K562 (cell line): ENCODE measurements at regions not wholly inside any gene's neighbourhood (a gene's known extent, or its start where the extent isn't known, plus 50 kb on each side); places are given as distances from the start of the nearest gene placed in this dataset.

Experiments
- ATAC-seq: fragments of 200-7000 bp; cut with Tn5 transposase; 3 replicates; pipeline ENCODE4 v1.9.1; 2020; ENCODE audit warnings: moderate library complexity
- BruUV-seq: library from RNA; stranded (reverse); fragments of 400-500 nt; replicated peaks from 2 replicates; lab custom pipeline; 2021; lab: Mats Ljungman, UMichigan
- CTCF ChIA-PET: fragments of 300-600 bp; formaldehyde crosslinking; extraction: SDS; loops from one replicate; lab custom pipeline; 2021; ENCODE audit warnings: low intra/inter-chr PET ratio; lab: Yijun Ruan, JAX
- POLR2A ChIA-PET: fragments of 300-600, 350-650 bp; sonication (Branson Sonifier 250); formaldehyde crosslinking; extraction: SDS; loops from one replicate; lab custom pipeline; 2021; ENCODE audit warnings: antibody characterized with exemption, inconsistent platforms; lab: Yijun Ruan, JAX
- DNase-seq, 4 experiments: peaks; one replicate each; pipeline versions ENCODE4 v3.0.0 to v3.0.0-alpha.2; 2011 to 2018; ENCODE audit warnings: low spot score in 3 of 4, mixed read lengths in 3 of 4; ENCODE audit errors: extremely low read depth in 1 of 4
- FAIRE-seq: peaks from 2 replicates; lab custom pipeline; 2011; peaks lifted over from hg19 to GRCh38; lab: Jason Lieb, UNC
- H2AFZ ChIP-seq: 2 replicates; pipeline ENCODE4 v1.6.0; 2011; ENCODE audit warnings: low read depth, low read length, control low read depth, inconsistent platforms
- H3K27ac ChIP-seq: fragments of 200-600 bp; 3 replicates; pipeline ENCODE4 v1.8.0; 2011; ENCODE audit warnings: low read depth, mild to moderate bottlenecking, control low read depth, inconsistent platforms, low read length, moderate library complexity, mixed read lengths; ENCODE audit errors: extremely low read depth
- H3K27me3 ChIP-seq, 2 experiments: fragments of 300-600 bp in 1 of 2; 2 replicates in 1 of 2; 3 replicates in 1 of 2; pipeline versions ENCODE4 v1.6.0 to v1.8.0; 2011; ENCODE audit warnings: inconsistent platforms in 2 of 2, low read length in 2 of 2, mild to moderate bottlenecking in 1 of 2, mixed read lengths in 1 of 2, moderate library complexity in 1 of 2; ENCODE audit not compliant: control insufficient read depth in 2 of 2, insufficient read depth in 2 of 2
- H3K36me3 ChIP-seq: fragments of 300-600 bp; 3 replicates; pipeline ENCODE4 v1.8.0; 2011; ENCODE audit warnings: mild to moderate bottlenecking, low read length, inconsistent platforms; ENCODE audit not compliant: control insufficient read depth, insufficient read depth
- H3K4me1 ChIP-seq, 2 experiments: fragments of 200-600 bp in 1 of 2; replicated peaks in 1 of 2; 2 replicates in 1 of 2; 3 replicates in 1 of 2; pipeline versions ENCODE4 v1.5.1 to v1.8.0; 2011; ENCODE audit warnings: inconsistent platforms in 2 of 2, low read length in 2 of 2, mild to moderate bottlenecking in 1 of 2, mixed read lengths in 1 of 2, moderate library complexity in 1 of 2; ENCODE audit not compliant: control insufficient read depth in 2 of 2, insufficient read depth in 2 of 2
- H3K4me2 ChIP-seq: 2 replicates; pipeline ENCODE4 v1.6.1; 2011; ENCODE audit warnings: low read length, control low read depth, inconsistent platforms, mixed read lengths; ENCODE audit not compliant: insufficient read depth
- H3K4me3 ChIP-seq: fragments of 200-600 bp; sonication (generic), shearing (Covaris generic); 2 replicates; pipeline ENCODE4 v1.5.1; 2016; ENCODE audit warnings: control low read depth, inconsistent platforms
- H3K79me2 ChIP-seq: fragments of 200-600 bp; 3 replicates; pipeline ENCODE4 v1.8.0; 2011; ENCODE audit warnings: low read length, inconsistent platforms; ENCODE audit not compliant: control insufficient read depth, insufficient read depth
- H3K9ac ChIP-seq, 2 experiments: 2 replicates each; pipeline versions ENCODE4 v1.6.0 to v1.6.1; 2011; ENCODE audit warnings: low read depth in 2 of 2, low read length in 2 of 2, control low read depth in 1 of 2, inconsistent platforms in 1 of 2, mild to moderate bottlenecking in 1 of 2, mixed read lengths in 1 of 2; ENCODE audit not compliant: insufficient read depth in 1 of 2
- H3K9me1 ChIP-seq: one replicate; pipeline ENCODE4 v1.6.0; 2011; ENCODE audit warnings: inconsistent platforms, mild to moderate bottlenecking, low read length, moderate library complexity; ENCODE audit not compliant: control insufficient read depth, insufficient read depth
- H3K9me3 ChIP-seq: replicated peaks from 2 replicates; pipeline ENCODE4 v1.5.1; 2011; ENCODE audit warnings: low read depth, low read length, inconsistent platforms; ENCODE audit not compliant: control insufficient read depth, insufficient read depth
- H4K20me1 ChIP-seq: replicated peaks from 2 replicates; pipeline ENCODE4 v1.6.1; 2011; ENCODE audit warnings: low read length, inconsistent platforms, mixed read lengths; ENCODE audit not compliant: control insufficient read depth, insufficient read depth
- BRD9 ChIP-seq: fragments of 450-650 bp; IDR thresholded peaks from 2 replicates; pipeline ENCODE4 v1.6.1; 2018; ENCODE audit warnings: low read depth; ENCODE audit not compliant: partially characterized antibody
- EZH2 ChIP-seq: IDR thresholded peaks from 2 replicates; pipeline ENCODE4 v1.6.1; 2012; ENCODE audit warnings: low read depth, mild to moderate bottlenecking, inconsistent platforms, low read length, borderline replicate concordance
- HDAC1 ChIP-seq, 2 experiments: fragments of 450-650 bp; IDR thresholded peaks; 2 replicates each; pipeline ENCODE4 v1.6.1; 2016 to 2017; ENCODE audit warnings: inconsistent platforms in 1 of 2, mild to moderate bottlenecking in 1 of 2, moderate library complexity in 1 of 2
- ILK ChIP-seq: fragments of 450-650 bp; IDR thresholded peaks from 2 replicates; pipeline ENCODE4 v1.6.1; 2016; ENCODE audit warnings: missing genetic modification characterization, low read depth, mild to moderate bottlenecking, missing compliant biosample characterization, moderate library complexity, borderline replicate concordance
- MAFF ChIP-seq: IDR thresholded peaks from 2 replicates; pipeline ENCODE4 v1.6.1; 2012; ENCODE audit warnings: low read length, improper control_type of control experiment
- NBN ChIP-seq: fragments of 450-650 bp; IDR thresholded peaks from 2 replicates; pipeline ENCODE4 v1.6.1; 2016; ENCODE audit warnings: low read depth, mild to moderate bottlenecking
- ZBTB49 ChIP-seq: sonication (generic); formaldehyde crosslinking; IDR thresholded peaks from 2 replicates; pipeline ENCODE4 v1.8.0; 2022; ENCODE audit warnings: missing genetic modification reagents, mild to moderate bottlenecking, borderline replicate concordance
- ZNF133 ChIP-seq: fragments of 250-450 bp; sonication (Bioruptor Pico); IDR thresholded peaks from 2 replicates; pipeline ENCODE4 v1.4.0; 2020; ENCODE audit warnings: mild to moderate bottlenecking
- in situ Hi-C: fragments of 300-500 bp; cut with MboI; formaldehyde crosslinking; loops from 4 replicates; pipeline ENCODE4 v1.15.0; 2018; ENCODE audit warnings: inconsistent platforms, mixed read lengths
- intact Hi-C: fragments of 100-400 bp; cut with micrococcal nuclease; formaldehyde crosslinking; loops from 2 replicates; pipeline ENCODE4 v1.14.2; 2022
- TF ChIP-seq, protein P1 (sequence below): fragments of 150-350 bp; IDR thresholded peaks from 2 replicates; pipeline ENCODE4 v1.6.1; 2014; ENCODE audit warnings: low read depth, mild to moderate bottlenecking, low read length, borderline replicate concordance

GRCh38 chr7:106384373-106384772 is 99.6 kb upstream of the NAMPT start:
- FAIRE-seq: no peak
- CTCF ChIA-PET: no interaction called here
- intact Hi-C loops: no loop called here

More at GRCh38 chr7:106384373-106384772, 99.6 kb upstream of the NAMPT start:
- H3K79me2 ChIP-seq: no peaks in the 10 kb centered on the region
- POLR2A ChIA-PET: interaction anchor here (0.9 to 1.4 kb wide), 3 partner anchors 15 to 99 kb away, joined by 3 to 5 read pairs (median 4); no protein-coding TSS in a partner anchor
- peaks cover 0 to 13% of the 10 kb centered on the region in 2 experiments; a peak in 2 of 5 replicates for H3K4me1 ChIP-seq
- H3K4me2 ChIP-seq: no peak overlapping the region
- in situ Hi-C loops: no loop called here
- H3K4me3 ChIP-seq: no peak overlapping the region
- no peaks in the 10 kb centered on the region for H3K9me3 ChIP-seq
- H3K27ac ChIP-seq: no peak overlapping the region
- no peak for DNase-seq
- H3K9ac ChIP-seq: no peak overlapping the region
- no peak for TF ChIP-seq NBN
- TF ChIP-seq, protein P1, sequence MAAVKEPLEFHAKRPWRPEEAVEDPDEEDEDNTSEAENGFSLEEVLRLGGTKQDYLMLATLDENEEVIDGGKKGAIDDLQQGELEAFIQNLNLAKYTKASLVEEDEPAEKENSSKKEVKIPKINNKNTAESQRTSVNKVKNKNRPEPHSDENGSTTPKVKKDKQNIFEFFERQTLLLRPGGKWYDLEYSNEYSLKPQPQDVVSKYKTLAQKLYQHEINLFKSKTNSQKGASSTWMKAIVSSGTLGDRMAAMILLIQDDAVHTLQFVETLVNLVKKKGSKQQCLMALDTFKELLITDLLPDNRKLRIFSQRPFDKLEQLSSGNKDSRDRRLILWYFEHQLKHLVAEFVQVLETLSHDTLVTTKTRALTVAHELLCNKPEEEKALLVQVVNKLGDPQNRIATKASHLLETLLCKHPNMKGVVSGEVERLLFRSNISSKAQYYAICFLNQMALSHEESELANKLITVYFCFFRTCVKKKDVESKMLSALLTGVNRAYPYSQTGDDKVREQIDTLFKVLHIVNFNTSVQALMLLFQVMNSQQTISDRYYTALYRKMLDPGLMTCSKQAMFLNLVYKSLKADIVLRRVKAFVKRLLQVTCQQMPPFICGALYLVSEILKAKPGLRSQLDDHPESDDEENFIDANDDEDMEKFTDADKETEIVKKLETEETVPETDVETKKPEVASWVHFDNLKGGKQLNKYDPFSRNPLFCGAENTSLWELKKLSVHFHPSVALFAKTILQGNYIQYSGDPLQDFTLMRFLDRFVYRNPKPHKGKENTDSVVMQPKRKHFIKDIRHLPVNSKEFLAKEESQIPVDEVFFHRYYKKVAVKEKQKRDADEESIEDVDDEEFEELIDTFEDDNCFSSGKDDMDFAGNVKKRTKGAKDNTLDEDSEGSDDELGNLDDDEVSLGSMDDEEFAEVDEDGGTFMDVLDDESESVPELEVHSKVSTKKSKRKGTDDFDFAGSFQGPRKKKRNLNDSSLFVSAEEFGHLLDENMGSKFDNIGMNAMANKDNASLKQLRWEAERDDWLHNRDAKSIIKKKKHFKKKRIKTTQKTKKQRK: no peak
- no peak for TF ChIP-seq HDAC1 (IDR thresholded peaks at IDR 0.05)
- no peak for TF ChIP-seq ZBTB49
- no peak for TF ChIP-seq ZNF133 (CRISPR knock-in tag)
- TF ChIP-seq MAFF: no peak
- no peak for TF ChIP-seq ILK (tag)
- no peak for TF ChIP-seq BRD9
- no peak for TF ChIP-seq EZH2
- no peaks in the 10 kb centered on the region for H3K36me3 ChIP-seq
- no peaks in the 10 kb centered on the region for H4K20me1 ChIP-seq
- no peaks in the 10 kb centered on the region for H3K9me1 ChIP-seq
- no peak overlapping the region for H2AFZ ChIP-seq
- no TSS peak for BruUV-seq
- no peaks in the 10 kb centered on the region for H3K27me3 ChIP-seq
- no peak for ATAC-seq
